BLaER1 treated with 17β-estradiol and CSF1 and Interleukin-3, amounts not matched to agents 10 nM and 100 nM (cell line): ENCODE measurements at regions not wholly inside any gene's neighbourhood (a gene's known extent, or its start where the extent isn't known, plus 50 kb on each side); places are given as distances from the start of the nearest gene placed in this dataset.

Experiments
- H3K27ac ChIP-seq, 11 experiments: shearing (Covaris generic); formaldehyde crosslinking; 2 replicates each; pipeline ENCODE4 v1.8.1; 2022
- H3K27me3 ChIP-seq, 11 experiments: shearing (Covaris generic); formaldehyde crosslinking; 2 replicates each; pipeline ENCODE4 v1.8.1; 2022
- H3K36me3 ChIP-seq, 11 experiments: shearing (Covaris generic); formaldehyde crosslinking; 2 replicates each; pipeline ENCODE4 v1.8.1; 2022
- H3K4me1 ChIP-seq, 10 experiments: shearing (Covaris generic); formaldehyde crosslinking; 2 replicates each; pipeline ENCODE4 v1.8.1; 2022
- H3K4me2 ChIP-seq, 11 experiments: shearing (Covaris generic); formaldehyde crosslinking; 2 replicates each; pipeline ENCODE4 v1.8.1; 2022
- H3K4me3 ChIP-seq, 10 experiments: shearing (Covaris generic); formaldehyde crosslinking; 2 replicates each; pipeline ENCODE4 v1.8.1; 2022
- H3K9ac ChIP-seq, 11 experiments: shearing (Covaris generic); formaldehyde crosslinking; 2 replicates each; pipeline ENCODE4 v1.8.1; 2022
- H3K9me3 ChIP-seq, 11 experiments: shearing (Covaris generic); formaldehyde crosslinking; replicated peaks in 1 of 11; 2 replicates each; pipeline ENCODE4 v1.8.1; 2022
- H4K20me1 ChIP-seq, 11 experiments: shearing (Covaris generic); formaldehyde crosslinking; 2 replicates each; pipeline ENCODE4 v1.8.1; 2022
- Cebpa-rat ChIP-seq, 11 experiments: shearing (Covaris generic); IDR thresholded peaks; 2 replicates each; pipeline ENCODE4 v1.8.1; 2022

- Histone ChIP-seq H3K36me3 (no peaks in the 10 kb centered on the region), H3K4me2 (no peak overlapping the region), H3K4me1 (no peaks in the 10 kb centered on the region), H3K9ac (no peak overlapping the region), H3K27me3 (no peaks in the 10 kb centered on the region), H3K27ac (no peak overlapping the region), H4K20me1 (no peaks in the 10 kb centered on the region), H3K4me3 (no peak overlapping the region), H3K9me3 (peaks cover 12 to 18% (median 13%) of the 10 kb centered on the region in 11 experiments)
- no peak for TF ChIP-seq Cebpa-rat (IDR thresholded peaks at IDR 0.05)
Measured at GRCh38 chr5:97797994-97798451, 615.0 kb upstream of the RIOK2 start.

- no peak overlapping the region for H3K27ac ChIP-seq
- no peak overlapping the region for H3K4me2 ChIP-seq
- no peak for TF ChIP-seq Cebpa-rat (IDR thresholded peaks at IDR 0.05)
- no peaks in the 10 kb centered on the region for H3K27me3 ChIP-seq
- no peak overlapping the region for H3K9ac ChIP-seq
- peaks cover 24 to 37% (median 32%) of the 10 kb centered on the region in 11 experiments for H3K9me3 ChIP-seq
- H4K20me1 ChIP-seq = no peaks in the 10 kb centered on the region
- H3K36me3 ChIP-seq = no peaks in the 10 kb centered on the region
- H3K4me3 ChIP-seq = no peak overlapping the region
- no peaks in the 10 kb centered on the region for H3K4me1 ChIP-seq
Measured at GRCh38 chr5:97801461-97801860, 618.4 kb upstream of the RIOK2 start.

- 0 out of 22 replicates have a peak, but pooled peaks cover 0 to 6% (median 0%) of the 10 kb centered on the region in 11 experiments for H3K27me3 ChIP-seq
- H3K9ac ChIP-seq = no peak overlapping the region
- H3K4me3 ChIP-seq = no peak overlapping the region
- TF ChIP-seq Cebpa-rat (IDR thresholded peaks at IDR 0.05) = no peak
- H3K4me1 ChIP-seq = no peaks in the 10 kb centered on the region
- no peaks in the 10 kb centered on the region for H4K20me1 ChIP-seq
- no peaks in the 10 kb centered on the region for H3K36me3 ChIP-seq
- no peak overlapping the region for H3K4me2 ChIP-seq
- H3K27ac ChIP-seq = no peak overlapping the region
- no peaks in the 10 kb centered on the region for H3K9me3 ChIP-seq
Measured at GRCh38 chr5:97820138-97820537, 637.1 kb upstream of the RIOK2 start.

- TF ChIP-seq Cebpa-rat (IDR thresholded peaks at IDR 0.05) = no peak
- no peaks in the 10 kb centered on the region for H3K36me3 ChIP-seq
- H4K20me1 ChIP-seq = no peaks in the 10 kb centered on the region
- no peak overlapping the region for H3K4me2 ChIP-seq
- peaks cover 0 to under 1% (median 0%) of the 10 kb centered on the region in 10 experiments; a peak in 2 of 20 replicates for H3K4me1 ChIP-seq
- H3K27ac ChIP-seq = no peak overlapping the region
- no peaks in the 10 kb centered on the region for H3K9me3 ChIP-seq
- H3K27me3 ChIP-seq = peaks cover 0 to 91% (median 0%) of the 10 kb centered on the region in 11 experiments; a peak in 6 of 22 replicates
- no peak overlapping the region for H3K9ac ChIP-seq
- H3K4me3 ChIP-seq = no peak overlapping the region
Measured at GRCh38 chr5:97832645-97833296, 649.7 kb upstream of the RIOK2 start.

GRCh38 chr5:97834561-97834960 lies 651.5 kb upstream of the RIOK2 start:
- Histone ChIP-seq H3K4me2 (no peak overlapping the region), H3K9me3 (no peaks in the 10 kb centered on the region), H3K27ac (no peak overlapping the region), H3K4me1 (peaks cover 0 to 18% (median 10%) of the 10 kb centered on the region in 10 experiments; a peak in 13 of 20 replicates), H3K36me3 (no peaks in the 10 kb centered on the region), H3K27me3 (peaks cover 0 to 90% (median 0%) of the 10 kb centered on the region in 11 experiments; a peak in 6 of 22 replicates), H4K20me1 (no peaks in the 10 kb centered on the region), H3K4me3 (no peak overlapping the region), H3K9ac (no peak overlapping the region)
- no peak for TF ChIP-seq Cebpa-rat (IDR thresholded peaks at IDR 0.05)

- H3K9ac ChIP-seq = no peak overlapping the region
- TF ChIP-seq Cebpa-rat (IDR thresholded peaks at IDR 0.05) = no peak
- peaks cover 0 to 24% (median 13%) of the 10 kb centered on the region in 10 experiments; a peak in 13 of 20 replicates for H3K4me1 ChIP-seq
- H3K4me3 ChIP-seq = no peak overlapping the region
- no peak overlapping the region for H3K4me2 ChIP-seq
- no peak overlapping the region for H3K27ac ChIP-seq
- no peaks in the 10 kb centered on the region for H3K9me3 ChIP-seq
- no peaks in the 10 kb centered on the region for H4K20me1 ChIP-seq
- H3K27me3 ChIP-seq = peaks cover 0 to 90% (median 0%) of the 10 kb centered on the region in 11 experiments; a peak in 6 of 22 replicates
- H3K36me3 ChIP-seq = no peaks in the 10 kb centered on the region
Measured at GRCh38 chr5:97835112-97835511, 652.1 kb upstream of the RIOK2 start.

- H3K4me3 ChIP-seq = no peak overlapping the region
- no peak overlapping the region for H3K27ac ChIP-seq
- no peaks in the 10 kb centered on the region for H3K36me3 ChIP-seq
- no peaks in the 10 kb centered on the region for H3K9me3 ChIP-seq
- no peak overlapping the region for H3K4me2 ChIP-seq
- H3K4me1 ChIP-seq = peaks cover 0 to 32% (median 17%) of the 10 kb centered on the region in 10 experiments; a peak in 14 of 20 replicates
- no peaks in the 10 kb centered on the region for H4K20me1 ChIP-seq
- no peak overlapping the region for H3K9ac ChIP-seq
- no peak for TF ChIP-seq Cebpa-rat (IDR thresholded peaks at IDR 0.05)
- peaks cover 0 to 89% (median 0%) of the 10 kb centered on the region in 11 experiments; a peak in 6 of 22 replicates for H3K27me3 ChIP-seq
Measured at GRCh38 chr5:97836816-97837215, 653.8 kb upstream of the RIOK2 start.

- H3K4me1 ChIP-seq = peaks cover 0 to 32% (median 20%) of the 10 kb centered on the region in 10 experiments; a peak in 14 of 20 replicates
- no peaks in the 10 kb centered on the region for H3K36me3 ChIP-seq
- no peaks in the 10 kb centered on the region for H4K20me1 ChIP-seq
- 0 out of 22 replicates have a peak, but pooled peaks of 1 of the 11 experiments have one; percentile 15 for TF ChIP-seq Cebpa-rat (IDR thresholded peaks at IDR 0.05)
- H3K27me3 ChIP-seq = peaks cover 0 to 89% (median 0%) of the 10 kb centered on the region in 11 experiments; a peak in 6 of 22 replicates
- H3K27ac ChIP-seq = peak overlapping the region in 7 of 11 experiments; percentile 12 to 52 (median 36); a peak in 8 of 22 replicates
- no peaks in the 10 kb centered on the region for H3K9me3 ChIP-seq
- H3K4me2 ChIP-seq = peak overlapping the region in 8 of 11 experiments; percentile 4 to 63 (median 48); a peak in 10 of 22 replicates
- H3K9ac ChIP-seq = no peak overlapping the region
- no peak overlapping the region for H3K4me3 ChIP-seq
Measured at GRCh38 chr5:97838214-97838613, 655.2 kb upstream of the RIOK2 start.

- Histone ChIP-seq H3K27ac (peak overlapping the region in 2 of 11 experiments; percentile 2 to 52; a peak in 3 of 22 replicates), H3K9me3 (peaks cover 0 to 2% (median 0%) of the 10 kb centered on the region in 11 experiments; a peak in 1 of 22 replicates), H4K20me1 (no peaks in the 10 kb centered on the region), H3K4me2 (peak overlapping the region in 3 of 11 experiments; percentile 27 to 35 (median 33); a peak in 4 of 22 replicates), H3K36me3 (no peaks in the 10 kb centered on the region), H3K4me1 (peaks cover 0 to 43% (median 29%) of the 10 kb centered on the region in 10 experiments; a peak in 14 of 20 replicates), H3K9ac (no peak overlapping the region), H3K27me3 (peaks cover 0 to 89% (median 0%) of the 10 kb centered on the region in 11 experiments; a peak in 6 of 22 replicates), H3K4me3 (no peak overlapping the region)
- no peak for TF ChIP-seq Cebpa-rat (IDR thresholded peaks at IDR 0.05)
Measured at GRCh38 chr5:97839341-97840086, 656.5 kb upstream of the RIOK2 start.
